GM12872 (cell line): ENCODE measurements at regions not wholly inside any gene's neighbourhood (a gene's known extent, or its start where the extent isn't known, plus 50 kb on each side); places are given as distances from the start of the nearest gene placed in this dataset.

ENCODE experiments used
- CTCF ChIP-seq: IDR thresholded peaks from 3 replicates; pipeline ENCODE4 v1.5.1; 2011; ENCODE audit warnings: low read depth, mild to moderate bottlenecking, low read length, moderate library complexity; ENCODE audit not compliant: insufficient read depth

GRCh38 chr2:239555571-239555905, 154.7 kb upstream of the HDAC4 start:
- no peak for TF ChIP-seq CTCF

- no peak for TF ChIP-seq CTCF
These were observed 154.1 kb upstream of the HDAC4 start for GRCh38 chr2:239554766-239555570.

GRCh38 chr2:239553376-239554000, 152.7 kb upstream of the HDAC4 start:
- TF ChIP-seq CTCF = no peak

- TF ChIP-seq CTCF = no peak
These were observed 151.6 kb upstream of the HDAC4 start for GRCh38 chr2:239552213-239552926.

- TF ChIP-seq CTCF = no peak
These were observed 150.4 kb upstream of the HDAC4 start for GRCh38 chr2:239551206-239551605.

GRCh38 chr2:239550357-239550756, 149.5 kb upstream of the HDAC4 start:
- no peak for TF ChIP-seq CTCF

GRCh38 chr2:239549711-239550255, 149.0 kb upstream of the HDAC4 start:
- no peak for TF ChIP-seq CTCF
